Activated T-cell treated with anti-CD3 and anti-CD28 coated beads, Interleukin-2, amount 50 U/mL, for 24 hours (primary cell): ENCODE measurements at regions not wholly inside any gene's neighbourhood (a gene's known extent, or its start where the extent isn't known, plus 50 kb on each side); places are given as distances from the start of the nearest gene placed in this dataset.

ENCODE experiments used
- DNase-seq: peaks from one replicate; pipeline ENCODE4 v3.0.0-alpha.2; 2020
- H3K27ac Mint-ChIP-seq: 2 replicates; pipeline ENCODE4 v1.8.0; 2020; ENCODE audit warnings: mild to moderate bottlenecking, mixed read lengths
- H3K27me3 Mint-ChIP-seq: 2 replicates; pipeline ENCODE4 v1.8.0; 2020; ENCODE audit warnings: mixed read lengths
- H3K36me3 Mint-ChIP-seq: 2 replicates; pipeline ENCODE4 v1.8.0; 2020; ENCODE audit warnings: low read depth, mixed read lengths
- H3K4me1 Mint-ChIP-seq: 2 replicates; pipeline ENCODE4 v1.8.0; 2020; ENCODE audit warnings: low read depth, mixed read lengths
- H3K4me3 Mint-ChIP-seq: 2 replicates; pipeline ENCODE4 v1.8.0; 2020; ENCODE audit warnings: mild to moderate bottlenecking, moderate library complexity, mixed read lengths
- H3K9me3 Mint-ChIP-seq: 2 replicates; pipeline ENCODE4 v1.8.0; 2020; ENCODE audit warnings: mixed read lengths

- H3K4me3 Mint-ChIP-seq = no peak overlapping the region
- no peaks in the 10 kb centered on the region for H3K4me1 Mint-ChIP-seq
- DNase-seq = no peak
- H3K27ac Mint-ChIP-seq = no peak overlapping the region
- no peaks in the 10 kb centered on the region for H3K27me3 Mint-ChIP-seq
- peaks cover 8% of the 10 kb centered on the region for H3K9me3 Mint-ChIP-seq
- no peaks in the 10 kb centered on the region for H3K36me3 Mint-ChIP-seq
These were observed 710.4 kb downstream of the IRX1 start for GRCh38 chr5:4306057-4306456.

- H3K36me3 Mint-ChIP-seq = no peaks in the 10 kb centered on the region
- no peak overlapping the region for H3K27ac Mint-ChIP-seq
These were observed 713.4 kb downstream of the IRX1 start for GRCh38 chr5:4309026-4309425.

GRCh38 chr5:4313138-4313537, 717.5 kb downstream of the IRX1 start:
- H3K27ac Mint-ChIP-seq = no peak overlapping the region
- H3K4me1 Mint-ChIP-seq = no peaks in the 10 kb centered on the region
- H3K4me3 Mint-ChIP-seq = no peak overlapping the region
- peaks cover 19% of the 10 kb centered on the region for H3K9me3 Mint-ChIP-seq
- H3K36me3 Mint-ChIP-seq = no peaks in the 10 kb centered on the region
- DNase-seq = no peak
- H3K27me3 Mint-ChIP-seq = no peaks in the 10 kb centered on the region

More at GRCh38 chr5:4309026-4309425, 713.4 kb downstream of the IRX1 start:
- H3K9me3 Mint-ChIP-seq = peaks cover 18% of the 10 kb centered on the region
- H3K4me3 Mint-ChIP-seq = no peak overlapping the region
- H3K27me3 Mint-ChIP-seq = no peaks in the 10 kb centered on the region
- no peak for DNase-seq
- no peaks in the 10 kb centered on the region for H3K4me1 Mint-ChIP-seq

GRCh38 chr5:4319478-4320128, 724.0 kb downstream of the IRX1 start:
- Mint-ChIP-seq H3K36me3 (no peaks in the 10 kb centered on the region), H3K4me1 (no peaks in the 10 kb centered on the region), H3K9me3 (peaks cover 27% of the 10 kb centered on the region), H3K27ac (no peak overlapping the region), H3K4me3 (no peak overlapping the region), H3K27me3 (peaks cover 2% of the 10 kb centered on the region)
- DNase-seq = no peak

DNA sequence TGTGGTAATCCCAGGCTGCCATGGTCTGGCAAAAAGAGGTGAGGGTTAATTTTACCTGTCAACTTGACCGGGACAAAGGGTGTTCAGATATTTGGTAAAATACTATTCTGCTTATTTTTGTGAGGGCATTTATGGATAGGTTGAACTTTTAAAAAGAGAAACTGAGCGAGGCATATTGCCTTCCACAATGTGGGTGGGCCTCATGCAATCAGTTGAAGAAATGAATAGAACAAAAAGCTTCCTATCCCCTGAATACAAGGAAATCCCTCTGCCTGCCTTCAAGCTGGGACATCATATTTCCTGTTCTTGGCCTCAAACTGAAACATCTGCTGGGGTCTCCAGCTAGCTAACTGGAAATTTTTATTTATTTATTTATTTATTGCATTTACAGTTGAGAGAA, 734.7 kb downstream of the IRX1 start:
- Mint-ChIP-seq H3K27me3 (no peaks in the 10 kb centered on the region), H3K27ac (no peak overlapping the region), H3K9me3 (peaks cover 9% of the 10 kb centered on the region), H3K4me3 (no peak overlapping the region), H3K4me1 (no peaks in the 10 kb centered on the region), H3K36me3 (no peaks in the 10 kb centered on the region)
- no peak for DNase-seq

GRCh38 chr5:4335078-4335477, 739.4 kb downstream of the IRX1 start:
- Mint-ChIP-seq H3K27me3 (no peaks in the 10 kb centered on the region), H3K4me3 (no peak overlapping the region), H3K4me1 (no peaks in the 10 kb centered on the region), H3K27ac (no peak overlapping the region), H3K9me3 (peaks cover 13% of the 10 kb centered on the region), H3K36me3 (no peaks in the 10 kb centered on the region)
- no peak for DNase-seq

- Mint-ChIP-seq H3K27me3 (no peaks in the 10 kb centered on the region), H3K4me1 (no peaks in the 10 kb centered on the region), H3K36me3 (no peaks in the 10 kb centered on the region), H3K9me3 (peaks cover 13% of the 10 kb centered on the region), H3K4me3 (no peak overlapping the region), H3K27ac (no peak overlapping the region)
- DNase-seq = no peak
These were observed 741.9 kb downstream of the IRX1 start for GRCh38 chr5:4337519-4337918.

DNA sequence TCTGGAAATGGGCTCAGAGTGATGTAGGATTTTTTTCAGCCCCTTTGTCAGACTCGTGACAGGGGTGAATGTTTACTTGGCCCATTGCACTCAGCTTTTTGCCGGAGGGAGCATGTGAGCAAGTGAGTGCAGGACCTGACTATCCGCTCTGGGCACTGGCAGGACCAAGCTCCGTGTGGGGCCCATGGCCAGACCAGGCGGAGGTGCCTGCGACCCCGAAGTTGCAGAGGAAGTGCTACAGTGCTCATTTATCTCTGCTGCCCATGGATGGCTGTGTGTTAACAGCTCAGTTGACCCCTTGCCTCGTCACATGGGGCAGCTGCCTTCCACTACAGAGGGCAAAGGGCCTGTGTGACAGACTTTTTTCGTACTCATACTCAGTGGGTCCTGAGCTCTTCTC, 744.3 kb downstream of the IRX1 start:
- Mint-ChIP-seq H3K4me1 (no peaks in the 10 kb centered on the region), H3K4me3 (no peak overlapping the region), H3K9me3 (peaks cover 9% of the 10 kb centered on the region), H3K27me3 (no peaks in the 10 kb centered on the region), H3K36me3 (no peaks in the 10 kb centered on the region), H3K27ac (no peak overlapping the region)
- no peak for DNase-seq

DNA sequence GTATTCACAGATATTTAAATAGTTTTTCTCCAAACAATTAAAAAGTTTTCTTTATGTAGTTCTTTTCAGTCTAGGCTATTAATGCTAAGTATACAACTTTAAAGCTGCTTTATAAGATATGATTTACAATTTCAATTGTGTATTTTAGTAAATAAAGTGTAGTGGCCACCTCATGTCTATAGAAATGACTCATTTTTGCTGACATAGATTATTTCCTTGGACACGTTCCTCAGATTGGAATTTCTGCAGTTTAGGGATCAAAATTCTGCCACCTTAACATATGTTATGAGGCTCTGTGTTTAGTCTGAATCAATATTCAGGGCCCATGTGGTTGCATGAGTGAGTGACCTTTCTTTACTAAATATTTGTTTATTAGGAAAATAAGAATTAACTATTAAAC, 750.2 kb downstream of the IRX1 start:
- H3K4me1 Mint-ChIP-seq = no peaks in the 10 kb centered on the region
- DNase-seq = no peak
- H3K9me3 Mint-ChIP-seq = peaks cover 11% of the 10 kb centered on the region
- H3K36me3 Mint-ChIP-seq = no peaks in the 10 kb centered on the region
- H3K4me3 Mint-ChIP-seq = no peak overlapping the region
- H3K27ac Mint-ChIP-seq = no peak overlapping the region
- no peaks in the 10 kb centered on the region for H3K27me3 Mint-ChIP-seq

DNA sequence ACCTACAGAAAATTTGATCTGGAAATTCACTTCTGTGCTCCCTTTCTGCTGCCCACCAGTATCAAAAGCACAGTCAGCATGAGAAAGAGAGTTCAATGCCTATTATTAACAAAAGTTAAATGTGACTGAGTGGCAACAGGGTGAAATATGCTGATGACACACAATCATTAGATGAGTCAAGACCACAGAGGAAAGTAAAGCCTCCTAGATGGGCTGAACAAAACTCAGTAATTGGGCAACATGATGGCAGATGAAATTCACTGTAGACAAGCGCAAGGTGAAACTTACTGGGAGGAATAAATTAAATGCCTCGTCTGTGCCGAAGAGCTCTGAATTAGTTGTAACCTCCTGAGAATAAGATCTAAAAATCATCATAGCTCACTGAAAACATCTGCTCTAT, 752.8 kb downstream of the IRX1 start:
- Mint-ChIP-seq H3K36me3 (no peaks in the 10 kb centered on the region), H3K4me3 (no peak overlapping the region), H3K27ac (no peak overlapping the region), H3K9me3 (peaks cover 17% of the 10 kb centered on the region), H3K4me1 (no peaks in the 10 kb centered on the region), H3K27me3 (no peaks in the 10 kb centered on the region)
- no peak for DNase-seq

DNA sequence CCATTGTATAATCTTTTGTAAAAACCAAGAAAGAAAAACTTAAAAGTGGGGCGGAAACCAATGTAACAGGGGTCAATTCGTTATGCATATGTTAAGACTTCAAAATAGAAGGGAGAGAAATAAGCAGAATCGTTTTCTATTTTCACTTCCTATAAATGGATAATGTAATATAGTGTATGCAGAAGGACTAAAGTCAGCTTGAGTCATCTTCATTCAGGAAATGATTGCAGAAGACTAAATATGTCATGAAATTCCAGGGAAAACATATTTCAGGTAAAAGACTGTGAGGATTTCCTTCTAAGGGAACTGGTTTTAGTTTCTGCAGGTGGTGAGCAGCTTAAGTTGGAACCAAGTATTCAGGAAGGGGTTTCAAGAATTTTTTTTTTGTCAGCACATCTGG, 753.3 kb downstream of the IRX1 start:
- DNase-seq = no peak
- Mint-ChIP-seq H3K27me3 (no peaks in the 10 kb centered on the region), H3K36me3 (no peaks in the 10 kb centered on the region), H3K4me3 (no peak overlapping the region), H3K4me1 (no peaks in the 10 kb centered on the region), H3K27ac (no peak overlapping the region), H3K9me3 (peaks cover 22% of the 10 kb centered on the region)

GRCh38 chr5:4356201-4356600, 760.6 kb downstream of the IRX1 start:
- H3K9me3 Mint-ChIP-seq = peaks cover 30% of the 10 kb centered on the region
- H3K4me3 Mint-ChIP-seq = no peak overlapping the region
- no peaks in the 10 kb centered on the region for H3K36me3 Mint-ChIP-seq
- H3K27me3 Mint-ChIP-seq = no peaks in the 10 kb centered on the region
- no peaks in the 10 kb centered on the region for H3K4me1 Mint-ChIP-seq
- no peak overlapping the region for H3K27ac Mint-ChIP-seq
- no peak for DNase-seq

GRCh38 chr5:4359847-4360246, 764.2 kb downstream of the IRX1 start:
- H3K27ac Mint-ChIP-seq = no peak overlapping the region
- H3K4me1 Mint-ChIP-seq = no peaks in the 10 kb centered on the region
- no peaks in the 10 kb centered on the region for H3K27me3 Mint-ChIP-seq
- no peak overlapping the region for H3K4me3 Mint-ChIP-seq
- DNase-seq = no peak
- peaks cover 14% of the 10 kb centered on the region for H3K9me3 Mint-ChIP-seq
- H3K36me3 Mint-ChIP-seq = no peaks in the 10 kb centered on the region

- Mint-ChIP-seq H3K27me3 (no peaks in the 10 kb centered on the region), H3K9me3 (peaks cover 10% of the 10 kb centered on the region), H3K4me1 (no peaks in the 10 kb centered on the region), H3K36me3 (no peaks in the 10 kb centered on the region), H3K4me3 (no peak overlapping the region), H3K27ac (no peak overlapping the region)
- no peak for DNase-seq
These were observed 766.1 kb downstream of the IRX1 start for GRCh38 chr5:4361753-4362152.

GRCh38 chr5:4362411-4362810, 766.8 kb downstream of the IRX1 start:
- no peaks in the 10 kb centered on the region for H3K4me1 Mint-ChIP-seq
- H3K9me3 Mint-ChIP-seq = peaks cover 10% of the 10 kb centered on the region
- H3K36me3 Mint-ChIP-seq = no peaks in the 10 kb centered on the region
- H3K4me3 Mint-ChIP-seq = no peak overlapping the region
- DNase-seq = no peak
- no peaks in the 10 kb centered on the region for H3K27me3 Mint-ChIP-seq
- H3K27ac Mint-ChIP-seq = no peak overlapping the region

DNA sequence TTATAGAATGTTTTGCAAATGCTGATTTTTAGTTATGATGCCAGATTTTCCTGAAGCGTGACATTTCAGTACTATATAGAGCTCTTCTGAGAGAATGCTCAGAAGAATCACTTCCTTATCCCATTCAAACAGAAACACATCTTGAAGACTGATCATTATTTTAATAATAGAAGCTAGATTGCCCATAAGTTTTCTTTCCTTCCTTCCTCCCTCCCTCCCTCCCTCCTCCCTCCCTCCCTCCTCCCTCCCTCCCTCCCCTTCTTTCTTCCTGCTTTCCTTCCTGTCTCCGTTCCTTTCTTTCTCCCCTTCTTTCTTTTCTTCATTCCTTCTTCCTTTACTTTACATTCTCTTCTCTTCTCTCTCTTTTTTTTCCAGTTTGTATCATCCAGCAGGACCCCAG, 767.4 kb downstream of the IRX1 start:
- Mint-ChIP-seq H3K36me3 (no peaks in the 10 kb centered on the region), H3K27ac (no peak overlapping the region), H3K4me1 (no peaks in the 10 kb centered on the region), H3K4me3 (no peak overlapping the region), H3K27me3 (no peaks in the 10 kb centered on the region), H3K9me3 (peaks cover 10% of the 10 kb centered on the region)
- DNase-seq = no peak
